ENCODE measurements at regions not wholly inside any gene's neighbourhood (a gene's known extent, or its start where the extent isn't known, plus 50 kb on each side); places are given as distances from the start of the nearest gene placed in this dataset.

DNA sequence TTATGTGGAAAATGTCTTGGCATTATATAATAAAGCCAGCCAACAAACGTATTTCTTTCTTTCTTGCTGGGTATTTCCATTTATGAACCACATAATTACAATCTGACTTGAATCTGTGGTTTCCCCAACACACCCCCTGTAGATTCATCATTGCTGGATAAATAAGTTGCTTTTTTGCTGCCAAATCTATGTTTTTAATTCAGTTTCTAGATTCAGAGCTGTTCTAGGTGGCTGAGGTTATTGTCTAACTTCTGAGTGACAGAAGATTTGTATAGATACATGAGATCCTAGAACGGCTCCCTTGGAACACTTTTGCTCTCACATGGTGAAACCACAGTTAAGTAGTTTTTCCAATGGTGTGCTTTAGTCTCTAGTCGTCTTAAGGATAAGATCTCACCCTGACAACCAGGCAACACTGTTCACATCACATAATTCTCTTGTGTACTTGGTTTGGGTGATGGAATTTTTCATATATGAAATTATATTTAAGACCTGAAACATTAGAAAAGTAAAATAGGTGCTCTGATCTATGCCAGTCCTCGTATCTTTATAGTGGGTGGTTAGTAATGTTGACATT, 239.1 kb downstream of the KLF12 start:
- DNase-seq (ENCODE audit: low read depth), result no peak

DNA sequence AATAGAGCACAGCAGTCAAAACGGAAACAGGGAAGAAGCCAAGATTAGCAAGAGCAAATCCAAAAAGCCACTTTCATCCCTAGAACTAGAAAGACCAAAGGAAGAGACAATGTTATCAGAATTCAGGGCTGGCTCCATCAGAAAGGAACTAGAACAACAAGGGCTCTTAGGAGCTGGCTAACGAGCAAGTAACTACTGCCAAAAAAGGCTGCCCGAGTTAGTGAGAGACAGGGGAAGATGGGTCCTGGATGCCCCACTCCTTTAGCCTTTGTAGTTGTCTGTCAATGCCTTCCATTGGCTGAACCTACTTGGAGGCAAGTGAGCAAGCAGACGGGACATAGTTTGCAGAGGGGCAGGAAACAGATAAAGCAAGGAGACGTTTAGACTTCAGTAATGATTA, 240.4 kb downstream of the KLF12 start:
- no peak for DNase-seq (ENCODE audit: low read depth)

DNA sequence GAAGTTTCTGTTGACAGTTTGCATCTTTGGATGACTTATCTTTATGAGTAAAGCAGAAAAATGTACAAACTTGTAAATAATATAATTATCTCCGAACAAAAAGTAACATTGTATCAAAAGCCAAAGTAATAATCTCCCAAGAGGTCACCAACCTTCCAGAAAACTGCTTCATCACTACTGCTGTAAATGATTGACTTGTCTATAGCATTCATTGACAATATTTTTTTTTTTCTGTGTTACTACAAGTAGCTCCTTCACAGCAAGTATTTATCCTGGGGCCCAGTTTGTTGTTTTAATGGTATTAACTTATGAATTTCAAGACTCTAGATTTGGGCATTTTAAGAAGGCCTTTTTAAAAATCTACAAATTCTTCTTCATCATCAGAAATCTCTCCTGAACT, 242.4 kb downstream of the KLF12 start:
- DNase-seq (ENCODE audit: low read depth), result no peak

DNA sequence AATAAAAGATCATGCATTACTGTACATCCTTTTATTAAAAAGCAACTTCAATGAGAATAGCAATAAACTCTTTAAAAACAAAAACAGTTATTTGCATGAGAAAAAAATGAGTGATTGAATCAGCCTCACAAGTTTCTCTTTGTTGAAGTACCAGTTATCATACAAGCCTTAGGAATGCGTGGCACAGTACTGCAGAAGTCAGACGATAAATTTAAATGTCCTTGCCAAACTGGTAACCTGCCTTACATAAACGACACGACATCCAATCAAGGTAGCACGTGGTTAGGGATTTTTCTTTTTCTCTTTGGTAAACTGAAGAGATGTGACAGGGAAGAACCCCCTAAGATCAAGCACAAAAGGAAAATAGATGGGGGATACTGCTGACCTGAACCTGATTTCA, 251.0 kb downstream of the KLF12 start:
- DNase-seq (ENCODE audit: low read depth), result no peak

DNA sequence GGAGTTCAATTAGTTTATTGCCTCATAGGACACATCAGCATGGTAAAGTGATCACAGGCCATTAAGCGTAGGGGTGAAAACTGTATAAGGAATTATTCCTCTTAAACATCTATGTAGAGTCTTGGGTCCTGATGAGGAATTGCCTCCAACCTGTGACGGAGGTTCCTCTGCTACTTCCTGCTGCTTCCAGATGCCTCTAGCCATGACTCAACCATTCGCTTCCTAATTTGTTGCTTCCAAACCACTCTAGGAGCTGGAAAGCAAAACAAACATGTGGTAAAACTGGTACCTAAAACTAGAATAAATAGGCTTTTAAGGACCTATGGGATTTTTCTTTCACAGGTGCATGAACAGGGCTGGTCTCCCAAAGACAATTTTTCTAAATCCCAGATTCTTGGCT, 253.8 kb downstream of the KLF12 start:
- DNase-seq (ENCODE audit: low read depth), result no peak

DNA sequence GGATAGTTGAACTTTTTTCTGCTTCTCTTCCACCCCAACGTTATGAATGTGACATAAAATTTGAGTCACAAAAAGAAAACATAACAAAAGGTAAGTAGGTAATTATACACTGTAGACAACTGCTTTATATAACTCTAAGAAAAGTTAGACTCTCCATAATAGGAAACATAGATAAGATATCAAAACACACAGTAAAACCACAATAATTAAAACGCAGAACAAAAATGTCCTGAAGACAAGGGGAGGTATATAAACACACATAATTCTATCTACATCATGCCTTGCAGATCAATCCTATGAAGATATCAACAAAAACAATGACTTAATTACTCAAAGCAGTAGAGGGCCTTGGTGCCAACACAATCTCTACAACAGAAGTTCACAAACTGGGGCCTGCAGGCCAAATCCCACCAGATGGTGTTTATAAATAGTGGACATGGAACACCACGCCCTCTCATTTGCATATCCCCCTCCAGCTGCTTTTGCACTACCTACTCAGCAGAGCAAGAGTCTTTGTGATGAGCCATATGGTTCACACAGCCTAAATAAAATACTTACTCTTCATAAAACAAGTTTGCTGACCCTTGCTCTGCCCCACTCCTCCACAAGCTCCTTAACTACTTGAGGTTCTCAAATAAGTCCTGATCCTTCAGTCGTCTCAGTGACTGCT, 254.7 kb downstream of the KLF12 start:
- no peak for DNase-seq (ENCODE audit: low read depth)

DNA sequence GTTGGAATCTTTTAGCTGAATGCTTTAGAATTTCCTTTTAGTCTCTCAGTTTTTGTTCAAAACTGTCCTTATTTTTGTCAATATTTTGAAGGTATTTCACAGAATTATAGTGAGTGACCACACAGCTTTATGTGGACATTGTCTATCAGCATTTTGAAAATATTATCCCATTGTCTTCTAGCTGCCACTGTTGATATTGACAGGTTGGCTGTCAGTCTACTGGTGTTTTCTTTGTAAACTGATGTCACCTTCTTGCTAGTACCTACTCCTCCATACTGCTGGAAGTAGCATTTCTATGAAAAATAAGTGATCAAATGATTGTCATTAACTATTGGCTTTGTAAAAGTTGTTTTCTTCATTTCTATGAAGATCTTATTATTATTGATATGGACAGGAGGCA, 256.8 kb downstream of the KLF12 start:
- no peak for DNase-seq (ENCODE audit: low read depth)

DNA sequence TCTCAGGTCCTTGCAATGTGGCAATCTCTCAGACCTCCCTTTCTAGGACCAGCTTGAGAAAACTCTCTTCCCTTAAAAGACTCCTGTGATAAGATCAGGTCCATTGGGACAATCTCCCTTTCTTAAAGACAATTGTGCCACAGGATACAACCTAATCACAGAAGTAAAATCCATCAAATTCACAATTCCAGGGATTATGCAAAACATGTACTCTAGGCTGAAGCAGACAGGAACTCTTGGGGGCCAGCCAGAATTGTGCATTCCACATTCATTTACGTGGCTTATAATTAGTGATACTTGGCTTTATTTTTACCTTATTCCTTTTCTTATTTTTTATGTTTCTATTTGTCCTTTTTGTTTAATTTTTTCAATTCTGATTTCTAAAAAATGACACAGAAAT, 257.9 kb downstream of the KLF12 start:
- no peak for DNase-seq (ENCODE audit: low read depth)

DNA sequence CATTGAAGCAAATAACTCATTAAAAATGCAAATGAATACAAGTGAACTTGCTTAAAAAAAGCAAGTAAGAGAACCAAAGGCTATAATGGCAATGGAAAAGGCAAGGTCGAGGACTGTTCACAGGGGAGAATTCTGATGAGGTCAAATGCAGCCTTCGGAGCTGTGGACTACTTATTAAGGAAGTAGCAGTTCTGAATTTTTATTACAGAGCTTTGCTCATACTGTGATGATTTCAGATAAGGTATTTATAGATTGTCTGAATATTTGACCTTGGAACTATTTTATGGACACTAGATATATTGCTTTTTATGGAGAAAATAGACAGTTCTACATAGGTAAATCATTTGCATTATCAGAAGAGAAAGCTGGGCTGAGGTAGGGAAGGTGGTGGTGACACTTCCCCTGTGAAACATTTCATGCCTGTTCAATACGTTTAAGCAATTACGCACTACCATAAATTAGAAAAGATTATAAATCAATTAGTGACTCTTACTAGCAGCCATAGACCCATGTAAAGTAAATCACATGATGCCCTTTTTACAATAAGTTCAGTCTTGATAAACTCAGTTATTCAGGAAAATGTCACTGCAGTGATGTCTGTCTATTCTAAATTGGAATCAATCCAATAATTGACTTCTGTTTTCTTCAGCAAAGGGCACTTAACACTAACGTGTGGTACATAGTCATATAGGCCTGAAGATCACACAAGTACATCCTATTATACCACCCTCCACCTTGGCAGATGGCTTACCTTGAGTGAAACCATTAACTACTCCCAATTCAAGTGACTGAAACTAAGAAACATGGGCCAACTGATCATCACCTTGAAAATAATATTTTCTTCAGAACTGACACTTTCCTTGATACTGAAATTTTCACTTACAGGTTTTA, 260.0 kb downstream of the KLF12 start:
- DNase-seq (ENCODE audit: low read depth), result no peak

DNA sequence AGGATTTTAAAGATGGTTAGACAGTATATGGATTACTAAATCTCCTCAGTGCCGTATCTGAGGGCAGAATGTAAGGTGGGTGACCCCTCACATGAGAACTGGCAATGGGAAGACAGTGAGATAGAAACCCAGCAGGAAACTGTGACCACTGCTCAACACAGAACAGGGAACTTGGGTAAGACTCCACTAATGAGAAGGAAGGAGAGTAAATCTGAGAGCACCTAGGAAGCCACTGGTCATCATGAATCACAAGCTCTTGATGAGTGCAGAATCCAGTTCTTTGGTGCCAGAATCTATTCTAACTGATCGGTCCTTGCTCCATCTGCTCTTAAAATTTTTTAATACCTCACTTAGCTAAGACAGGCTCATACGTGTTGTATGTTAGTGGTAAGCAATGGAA, 261.8 kb downstream of the KLF12 start:
- DNase-seq (ENCODE audit: low read depth), result no peak

DNA sequence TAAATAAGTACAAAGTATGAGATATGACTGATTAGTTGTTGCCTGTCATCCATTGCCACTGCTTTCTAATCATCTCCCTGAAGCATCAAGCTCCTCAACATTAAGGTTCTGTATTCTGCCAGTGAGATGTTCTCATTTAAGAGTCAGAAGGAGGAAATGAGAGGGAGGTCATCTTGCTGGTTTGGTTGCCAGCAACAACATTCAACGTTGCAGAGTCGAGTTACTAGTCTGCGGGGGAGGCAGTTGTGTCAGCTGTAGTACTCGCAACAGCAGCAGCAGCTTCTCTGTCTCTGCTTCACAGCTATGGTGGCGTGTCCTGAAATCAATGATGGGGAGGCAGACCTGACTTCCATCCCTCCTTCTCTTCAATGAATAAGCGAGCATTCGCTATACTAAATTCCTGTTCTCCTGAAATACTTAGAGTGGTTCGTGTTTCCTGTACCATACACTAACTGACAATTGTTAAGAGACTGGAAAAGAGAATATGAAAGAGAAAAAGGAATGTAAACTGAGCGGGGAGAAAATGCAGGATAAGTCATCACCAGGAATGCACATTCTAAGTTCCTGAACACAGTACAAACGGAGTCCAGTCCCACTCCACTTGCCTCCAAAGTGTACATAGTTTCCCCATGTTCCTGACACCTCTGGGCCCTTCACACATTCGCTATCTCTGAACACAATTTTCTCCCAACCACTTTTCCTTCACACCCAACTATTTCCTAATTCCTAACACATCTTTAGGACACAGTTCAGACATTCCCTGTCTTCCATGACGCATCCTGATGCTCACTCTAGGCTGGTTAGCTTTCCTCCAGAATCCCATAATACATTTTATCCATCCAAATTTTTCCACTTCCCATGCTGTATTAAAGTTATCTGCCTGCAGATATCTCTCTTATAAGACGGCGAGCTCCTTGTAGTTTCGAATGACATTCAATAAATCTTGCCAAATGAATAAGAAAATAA, 263.0 kb downstream of the KLF12 start:
- DNase-seq (ENCODE audit: low read depth), result no peak

DNA sequence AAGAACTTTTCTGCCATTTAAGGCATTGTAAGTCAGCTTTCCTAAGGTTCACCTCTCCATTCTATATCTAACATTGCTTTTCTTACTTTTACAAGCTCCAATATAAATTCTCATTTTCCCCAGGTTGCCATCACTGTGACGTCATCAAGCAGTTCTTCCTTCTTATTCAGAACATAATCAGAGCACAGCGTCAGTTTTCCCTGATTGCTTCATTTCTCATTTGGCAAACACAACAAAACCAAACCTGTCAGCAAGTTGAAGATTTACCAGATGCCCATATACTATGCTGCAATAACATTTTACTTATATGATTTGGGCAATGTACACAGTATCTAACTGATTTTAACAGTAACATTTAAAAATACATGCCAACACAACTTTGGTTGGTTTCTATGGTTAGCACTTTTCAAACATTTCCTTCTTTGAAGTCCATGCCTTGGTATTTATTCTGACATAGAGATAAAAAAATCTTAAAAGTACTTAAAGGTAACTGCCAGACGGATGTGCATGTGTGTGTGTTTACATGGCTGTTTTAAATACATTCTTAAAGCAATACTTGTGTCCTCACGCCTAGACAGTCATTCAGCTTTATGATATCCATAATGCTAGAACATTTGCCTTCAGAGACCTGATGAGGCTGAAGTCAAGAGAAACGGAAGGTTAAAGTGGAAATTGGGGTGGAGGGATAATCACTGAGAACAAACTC, 264.0 kb downstream of the KLF12 start:
- DNase-seq (ENCODE audit: low read depth), result no peak

DNA sequence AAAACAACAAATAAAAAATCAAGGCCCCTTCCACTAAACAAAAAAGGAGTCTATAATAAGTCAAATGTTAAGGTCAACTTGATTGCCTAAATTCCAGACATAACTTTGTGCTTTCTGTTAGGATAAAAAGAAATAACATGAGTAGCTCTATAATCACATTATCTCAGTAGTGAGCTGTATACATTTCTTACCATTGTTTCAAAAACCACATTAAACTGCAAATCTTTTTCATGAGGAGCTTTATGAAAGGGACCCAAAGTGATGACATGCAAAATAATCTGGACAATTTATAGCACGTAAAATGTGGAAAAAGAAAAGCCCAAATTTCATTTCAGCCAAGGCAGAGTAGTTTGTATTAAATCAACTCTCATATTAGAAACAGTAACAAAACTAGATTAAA, 269.2 kb downstream of the KLF12 start:
- DNase-seq (ENCODE audit: low read depth), result no peak

DNA sequence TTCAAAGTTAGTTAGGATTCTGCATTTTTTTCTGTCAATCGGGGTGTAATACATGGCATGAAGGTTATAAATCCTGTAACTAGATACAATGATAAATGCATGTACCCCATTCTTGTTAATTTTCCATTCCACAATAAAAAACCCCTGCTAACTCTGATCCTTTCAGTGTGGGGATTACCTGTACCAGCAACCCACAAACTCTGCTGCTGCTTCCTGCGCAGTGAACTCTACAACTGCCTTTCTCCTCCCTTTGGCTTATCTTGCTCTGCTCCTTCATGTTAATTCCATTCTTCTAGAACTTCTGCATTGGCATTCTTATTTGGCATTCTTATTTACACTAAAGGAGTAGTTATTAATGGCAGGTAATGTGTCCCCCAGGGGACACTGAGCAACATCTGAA, 273.1 kb downstream of the KLF12 start:
- DNase-seq (ENCODE audit: low read depth), result no peak

DNA sequence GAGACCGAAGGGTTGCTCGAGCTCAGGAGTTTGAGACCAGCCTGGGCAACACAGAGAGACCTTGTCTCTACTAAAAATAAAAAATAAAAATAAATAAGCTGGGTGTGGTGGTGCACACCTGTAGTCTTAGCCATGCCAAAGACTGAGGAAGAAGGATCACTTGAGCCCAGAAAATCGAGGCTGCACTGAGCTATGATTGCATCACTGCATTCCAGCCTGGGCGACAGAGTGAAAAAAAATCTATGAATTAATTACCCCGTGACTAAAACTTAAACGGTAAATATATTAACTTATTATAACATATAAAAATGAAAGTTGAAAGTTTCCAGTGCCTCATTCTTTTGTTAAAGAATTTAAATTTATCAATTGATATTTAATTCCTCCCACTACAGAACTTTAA, 273.7 kb downstream of the KLF12 start:
- no peak for DNase-seq (ENCODE audit: low read depth)

DNA sequence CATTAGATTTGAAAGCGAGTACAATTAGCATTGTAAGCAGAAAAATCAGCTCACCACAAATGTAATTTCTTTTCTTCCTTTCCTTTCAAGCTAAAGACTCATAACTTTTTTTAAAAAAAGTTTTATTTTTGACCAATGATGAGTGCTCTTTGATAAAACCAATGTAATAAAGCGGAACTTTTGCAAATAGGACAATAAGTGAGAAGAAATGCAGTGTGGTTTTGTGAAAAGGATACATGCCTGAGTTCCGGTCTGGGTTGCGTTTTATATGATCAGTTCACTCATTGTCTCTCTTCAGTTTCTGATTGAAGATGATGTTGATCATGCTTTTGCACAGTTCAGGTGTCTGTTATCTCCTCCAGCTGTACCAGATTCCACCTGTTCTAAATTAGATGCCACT, 274.4 kb downstream of the KLF12 start:
- no peak for DNase-seq (ENCODE audit: low read depth)

DNA sequence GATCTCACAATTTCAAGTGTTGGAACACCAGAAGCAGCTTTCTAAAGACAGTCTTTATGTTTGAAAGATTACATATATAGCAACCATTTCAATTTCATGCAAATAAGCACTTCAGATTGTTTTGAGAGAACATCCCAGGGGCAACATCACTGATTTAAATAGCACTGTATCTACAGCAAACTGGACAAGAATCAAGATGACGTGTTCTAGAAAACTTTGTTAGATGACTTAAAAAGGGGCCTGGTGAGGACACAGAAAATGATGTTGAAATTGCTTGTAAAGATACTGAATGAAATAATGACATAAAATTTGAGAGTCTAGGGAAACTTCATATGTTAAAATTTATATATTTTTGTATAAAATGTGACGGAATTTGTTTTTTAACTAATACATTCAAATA, 277.1 kb downstream of the KLF12 start:
- DNase-seq (ENCODE audit: low read depth), result no peak

DNA sequence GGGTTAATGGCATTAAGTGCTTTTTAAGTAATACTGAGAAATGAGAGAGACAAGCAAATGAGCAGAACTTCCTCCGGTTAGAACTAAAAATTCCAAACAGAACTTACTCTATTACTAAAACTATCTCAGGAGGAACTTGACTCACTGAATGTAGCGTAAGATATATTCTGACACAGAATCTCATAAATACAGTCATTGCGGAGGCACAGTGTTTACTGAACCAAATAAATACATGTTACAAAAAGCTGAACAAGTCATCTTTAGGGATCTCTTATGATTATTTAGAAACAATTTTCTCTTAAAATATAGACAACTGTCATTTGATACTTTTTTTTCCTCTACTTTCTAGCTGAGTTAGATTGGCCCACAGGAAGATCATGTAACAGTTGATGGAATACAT, 283.1 kb downstream of the KLF12 start:
- no peak for DNase-seq (ENCODE audit: low read depth)

DNA sequence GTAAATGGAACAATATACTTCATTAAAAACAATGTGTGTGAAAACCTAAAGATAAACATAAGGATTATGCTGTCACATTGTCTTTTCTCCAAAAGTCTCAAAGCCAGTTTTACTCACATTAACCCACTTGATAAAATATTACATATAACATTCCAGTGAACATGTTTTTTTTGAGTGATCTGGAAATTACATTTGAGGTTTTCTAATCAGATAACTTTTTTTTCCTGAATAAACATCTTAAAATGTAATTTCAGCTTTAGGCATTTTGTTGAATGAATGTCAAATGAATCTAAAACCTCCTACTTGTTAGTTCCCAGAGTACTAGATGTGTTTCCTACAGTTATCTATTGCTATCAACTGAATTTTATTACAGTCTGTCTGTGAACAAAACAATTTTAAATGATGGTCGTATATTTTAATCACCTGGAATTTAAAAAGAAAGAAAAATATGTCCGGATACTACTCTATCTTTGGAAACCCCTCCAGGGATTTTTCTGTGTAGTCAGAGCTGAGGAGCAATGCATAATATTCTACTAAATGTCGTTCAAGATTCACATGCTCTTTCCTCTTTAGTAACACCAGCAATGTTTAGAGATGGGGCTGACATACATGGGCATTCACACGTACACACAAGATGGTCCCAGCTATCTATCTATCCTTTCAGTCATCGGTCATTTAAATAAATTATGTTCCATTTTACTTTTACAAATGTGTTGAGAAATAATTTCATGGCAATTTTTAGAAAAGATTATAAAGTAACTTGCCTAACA, 283.9 kb downstream of the KLF12 start:
- no peak for DNase-seq (ENCODE audit: low read depth)

DNA sequence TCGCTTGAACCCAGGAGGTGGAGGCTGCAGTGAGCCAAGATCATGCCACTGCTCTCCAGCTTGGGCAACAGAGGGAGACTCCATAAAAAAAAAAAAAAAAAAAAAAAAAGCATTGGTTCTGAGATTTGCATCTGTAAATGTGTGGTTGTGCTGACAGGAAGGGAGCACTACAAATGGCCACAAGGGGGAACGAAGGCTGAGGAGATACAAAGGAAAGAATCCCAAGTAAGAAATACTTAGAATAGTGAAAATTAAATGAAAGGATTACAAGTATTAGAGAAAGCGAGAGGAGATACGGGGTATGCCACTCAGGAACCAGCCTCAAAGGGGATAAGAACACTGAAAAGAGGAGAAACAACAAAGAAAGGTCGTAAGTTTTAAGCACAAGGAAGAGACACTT, 284.9 kb downstream of the KLF12 start:
- DNase-seq (ENCODE audit: low read depth), result no peak

DNA sequence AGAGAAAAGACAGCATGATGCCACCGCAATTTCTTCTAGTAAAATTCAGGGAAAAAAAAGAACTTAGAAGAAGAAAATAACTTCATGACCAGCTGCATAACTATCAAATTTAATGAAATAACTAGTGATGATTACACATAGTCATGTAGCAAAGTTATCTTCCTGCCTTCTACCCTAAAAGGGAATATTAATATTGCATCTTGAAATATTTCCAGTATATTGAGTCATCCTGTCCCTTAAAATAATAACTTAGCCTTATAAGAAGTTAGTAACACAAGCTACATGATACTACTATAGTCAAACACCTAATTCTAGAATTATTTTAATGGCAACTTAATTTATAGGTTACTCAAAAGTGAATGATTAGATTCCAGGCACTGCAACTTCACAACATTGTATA, 289.2 kb downstream of the KLF12 start:
- DNase-seq (ENCODE audit: low read depth), result no peak
